Activated CD8-positive, alpha-beta memory T cell treated with anti-CD3 and anti-CD28 coated beads for 4 hours (primary cell): ENCODE measurements at regions not wholly inside any gene's neighbourhood (a gene's known extent, or its start where the extent isn't known, plus 50 kb on each side); places are given as distances from the start of the nearest gene placed in this dataset.
A peak's percentile ranks its signal among the peaks of the same experiment; 100 is the strongest.
"Not testable (repeated sequence)": the region's sequence is repeated elsewhere in the genome, so short reads cannot be mapped to it uniquely, and the experiment has no call there.

Experiments
- DNase-seq, 2 donors: peaks; one replicate each; pipeline ENCODE4 v3.0.0-alpha.2; 2020; ENCODE audit warnings: low read depth in 2 of 2

DNA sequence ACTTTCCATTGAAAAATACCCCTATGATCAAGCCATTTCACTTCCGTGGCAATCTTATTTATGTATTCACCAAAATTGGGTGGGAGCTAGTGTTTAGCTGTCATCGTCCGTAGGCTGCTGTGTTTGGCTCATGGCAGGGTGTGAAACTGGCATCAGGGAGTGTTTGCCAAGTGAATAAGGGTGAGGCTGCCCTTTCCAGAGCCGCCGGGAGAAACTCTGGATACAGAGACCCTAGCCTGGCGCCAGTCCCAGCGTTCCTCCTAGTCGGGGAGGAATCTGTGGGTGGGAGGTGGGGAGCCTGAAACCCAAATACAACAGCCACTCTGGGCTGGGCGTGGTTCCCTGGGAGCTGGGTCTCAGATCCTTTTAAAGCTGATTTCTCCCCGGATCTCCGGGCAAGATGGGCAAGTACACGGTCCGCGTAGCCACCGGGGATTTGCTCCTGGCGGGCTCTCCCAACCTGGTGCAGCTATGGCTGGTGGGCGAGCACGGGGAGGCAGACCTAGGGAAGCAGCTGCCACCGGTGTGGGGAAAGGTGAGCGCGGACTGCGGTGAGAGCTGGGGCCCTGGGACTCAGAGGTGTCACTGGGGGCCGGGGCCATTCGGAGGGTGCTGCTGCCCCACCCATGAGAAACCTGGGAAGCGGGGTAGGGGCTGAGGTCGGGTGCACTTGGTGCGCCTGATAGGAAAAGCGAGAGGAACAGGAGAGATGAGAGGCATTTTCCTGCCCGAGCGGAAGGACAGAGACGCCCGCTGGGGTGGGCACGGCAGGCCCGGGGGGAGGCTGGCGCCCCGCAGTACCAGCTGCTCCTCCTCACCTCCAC lies 62.1 kb upstream of the TEKT1 start:
- no peak for DNase-seq

DNA sequence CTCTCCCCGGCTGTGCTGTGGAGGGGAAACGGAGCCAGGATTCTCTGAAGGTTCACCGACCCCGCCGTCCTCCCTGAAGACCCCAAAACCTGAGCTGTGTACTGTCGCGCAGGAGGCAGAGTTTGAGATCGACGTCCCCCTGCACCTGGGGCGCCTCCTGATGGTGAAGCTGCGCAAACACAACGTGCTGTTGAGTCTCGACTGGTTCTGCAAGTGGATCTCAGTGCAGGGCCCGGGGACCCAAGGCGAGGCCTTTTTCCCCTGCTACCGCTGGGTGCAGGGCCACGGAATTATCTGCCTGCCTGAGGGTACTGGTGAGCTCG lies 62.6 kb upstream of the TEKT1 start:
- no peak for DNase-seq

DNA sequence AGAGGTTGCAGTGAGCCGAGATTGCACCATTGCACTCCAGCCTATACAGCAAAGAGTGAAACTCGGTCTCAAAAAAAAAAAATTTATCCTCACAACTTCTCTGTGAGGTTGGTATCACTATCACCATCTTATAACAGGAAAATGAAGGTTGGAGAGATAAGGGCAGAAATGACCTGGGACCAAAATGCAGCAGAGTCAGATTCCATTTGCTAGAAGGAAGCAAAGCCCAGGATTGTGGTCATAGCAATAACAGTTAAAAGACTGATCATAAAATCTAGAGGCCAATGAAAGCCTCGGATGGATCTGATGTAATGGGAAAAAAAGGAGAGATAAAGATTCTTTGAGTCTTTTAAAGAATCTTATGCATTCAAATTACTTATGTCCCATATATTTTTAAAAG lies 69.6 kb upstream of the TEKT1 start:
- no peak for DNase-seq

DNA sequence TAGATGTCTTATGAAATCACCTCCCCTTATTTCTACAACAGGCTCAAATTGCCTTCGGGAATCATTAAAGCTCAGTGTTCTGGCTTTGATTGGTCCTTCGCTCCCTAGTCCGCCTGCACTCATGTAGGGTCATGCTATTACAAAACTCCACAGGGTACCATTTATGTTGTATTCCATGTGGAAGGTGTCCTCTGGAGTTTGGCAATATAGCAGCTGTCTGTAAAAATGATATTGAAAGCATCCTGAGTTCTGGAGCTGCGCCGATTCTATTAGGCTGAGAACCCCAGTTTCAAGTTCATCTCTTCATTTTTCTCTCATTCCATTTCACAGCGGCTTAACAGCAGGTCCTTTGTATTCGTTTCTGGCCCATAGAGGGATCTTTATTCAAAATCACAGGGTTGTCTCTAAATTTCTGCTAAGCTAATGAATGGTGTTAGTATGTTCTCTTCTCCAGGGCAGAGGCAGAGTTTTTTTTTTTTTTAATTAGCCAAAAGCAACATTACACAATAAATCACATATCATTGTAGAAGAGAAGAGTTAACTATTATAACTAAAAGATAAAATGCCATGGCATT lies 71.9 kb upstream of the TEKT1 start:
- no peak for DNase-seq

DNA sequence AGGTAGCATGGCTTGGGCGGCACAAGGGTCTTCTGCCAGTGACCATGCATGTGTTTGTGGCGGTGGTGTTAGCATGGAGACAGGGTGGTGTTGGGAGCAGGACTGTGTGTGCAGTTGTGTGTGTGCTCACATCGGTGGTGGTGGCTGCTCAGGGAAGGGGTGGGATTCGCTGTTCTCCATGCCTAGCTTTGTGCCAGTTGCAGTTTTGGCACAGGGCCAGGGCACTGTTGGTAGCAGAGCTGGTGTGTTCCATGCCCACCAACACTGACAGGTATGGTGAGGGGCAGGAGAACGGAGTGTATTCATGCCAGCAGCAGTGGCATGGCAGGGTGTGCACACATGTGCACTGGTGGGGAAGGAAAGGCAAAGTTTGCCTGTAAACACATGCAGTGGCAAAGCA lies 77.3 kb upstream of the TEKT1 start:
- DNase-seq, result no peak

DNA sequence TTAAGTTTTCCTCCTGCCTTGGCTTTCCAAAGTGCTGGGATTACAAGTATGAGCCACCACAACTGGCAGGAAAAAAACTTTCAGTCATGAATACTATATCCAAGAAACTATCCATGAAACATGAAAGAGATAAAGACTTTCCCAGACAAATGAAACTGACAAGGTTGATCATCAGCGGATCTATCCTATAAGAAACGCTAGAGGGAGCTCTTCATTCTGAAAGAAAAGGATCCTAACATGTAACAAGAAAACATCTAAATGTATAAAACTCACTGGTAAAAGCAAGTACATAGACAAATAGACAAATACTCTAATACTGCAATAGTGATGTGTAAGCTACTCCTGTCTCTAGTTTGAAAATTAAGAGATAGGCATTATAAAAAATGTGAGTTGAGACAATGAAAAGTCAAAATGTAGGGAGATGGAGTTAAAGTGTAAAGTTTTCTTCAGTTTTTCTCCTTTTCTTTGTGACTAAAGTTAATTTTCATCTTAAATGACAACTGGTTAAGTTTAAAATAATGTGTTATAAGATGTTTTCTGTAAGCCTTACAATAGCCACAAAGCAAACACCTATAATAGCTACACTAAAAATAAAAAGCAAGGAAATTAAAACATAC lies 79.6 kb upstream of the TEKT1 start:
- DNase-seq, result no peak

DNA sequence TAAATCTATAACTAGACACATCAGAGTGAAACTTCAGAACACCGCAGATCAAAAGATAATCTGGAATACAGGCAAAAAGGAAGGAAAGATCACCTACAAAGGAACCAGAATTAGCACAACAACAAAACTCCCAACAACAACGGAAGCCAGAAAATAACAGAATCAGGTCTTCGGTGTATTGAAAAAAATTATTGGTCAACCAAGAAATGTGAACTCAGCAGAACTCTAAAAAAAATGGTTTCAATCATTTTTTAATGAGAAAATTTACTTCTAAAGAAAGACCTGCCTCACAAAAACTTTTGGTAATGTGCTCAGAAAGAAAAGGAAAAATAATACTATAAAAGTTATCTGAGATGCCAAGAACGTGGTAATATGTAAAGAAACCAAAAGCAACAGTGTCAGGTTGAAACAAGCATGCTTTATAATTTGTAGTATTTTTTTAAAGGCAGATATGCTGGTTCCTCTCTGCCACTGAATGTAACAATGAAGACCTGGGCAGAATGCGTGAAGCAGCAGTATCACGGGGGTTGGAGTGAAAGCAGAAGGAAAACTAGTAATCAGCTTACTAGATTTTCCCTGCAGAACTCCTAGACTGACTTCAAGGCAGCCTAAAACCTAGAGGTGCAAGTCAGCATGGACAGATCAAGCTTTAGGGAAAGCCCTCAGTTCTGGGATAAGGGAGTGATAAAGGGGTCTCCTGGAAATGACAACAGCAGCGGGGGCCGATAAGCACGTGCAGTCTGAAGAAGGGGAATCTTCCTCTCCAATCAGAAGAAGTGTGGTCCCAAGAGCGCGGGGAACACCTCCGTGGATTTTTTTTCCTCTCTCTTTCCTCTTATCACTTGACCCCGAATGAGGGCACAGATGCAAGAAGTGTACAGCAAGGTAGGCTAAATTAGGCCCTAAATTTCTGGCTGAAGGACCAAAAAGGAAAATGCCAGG lies 80.9 kb upstream of the TEKT1 start:
- no peak for DNase-seq

DNA sequence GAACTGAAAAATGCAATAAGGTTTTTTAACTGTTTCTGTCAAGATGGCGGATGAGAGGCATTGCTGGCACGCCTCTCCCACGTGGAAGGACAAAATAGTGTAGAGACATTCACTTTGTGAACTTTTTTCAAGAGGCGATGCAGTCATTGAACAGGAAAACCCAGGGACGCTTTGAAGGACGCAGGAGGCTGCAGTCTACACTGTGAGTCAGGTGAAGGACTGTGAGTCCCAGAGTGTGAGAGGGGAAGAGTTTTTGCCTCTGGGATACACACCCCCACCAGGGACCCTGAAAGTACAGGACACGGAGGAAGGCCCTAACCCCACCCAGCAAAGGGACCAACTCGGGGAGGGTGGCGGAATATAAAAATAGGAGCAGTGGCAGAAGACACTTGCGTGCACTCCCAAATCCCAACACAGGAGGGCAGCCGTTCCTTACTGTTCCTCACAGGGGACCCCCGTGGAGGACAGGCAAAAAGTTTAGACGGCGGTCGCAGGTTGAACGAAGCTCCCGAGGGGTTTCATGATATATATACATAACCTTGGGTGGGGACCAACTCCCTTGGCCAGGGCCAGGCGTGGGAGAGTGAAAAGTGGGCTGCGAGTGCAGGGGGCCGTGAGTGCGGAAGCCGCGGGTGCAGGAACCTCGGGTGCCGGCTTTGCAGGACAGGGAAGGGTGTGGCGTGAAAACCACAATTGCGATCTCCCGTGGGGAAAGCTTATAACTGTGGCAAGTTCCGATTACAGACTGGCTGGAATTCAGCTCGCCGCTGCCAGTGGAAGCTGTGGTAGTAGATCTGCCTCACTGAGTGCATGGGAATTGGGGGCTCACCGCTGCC lies 82.0 kb upstream of the ALOX12 start:
- DNase-seq, result peak; percentile 62 to 66

DNA sequence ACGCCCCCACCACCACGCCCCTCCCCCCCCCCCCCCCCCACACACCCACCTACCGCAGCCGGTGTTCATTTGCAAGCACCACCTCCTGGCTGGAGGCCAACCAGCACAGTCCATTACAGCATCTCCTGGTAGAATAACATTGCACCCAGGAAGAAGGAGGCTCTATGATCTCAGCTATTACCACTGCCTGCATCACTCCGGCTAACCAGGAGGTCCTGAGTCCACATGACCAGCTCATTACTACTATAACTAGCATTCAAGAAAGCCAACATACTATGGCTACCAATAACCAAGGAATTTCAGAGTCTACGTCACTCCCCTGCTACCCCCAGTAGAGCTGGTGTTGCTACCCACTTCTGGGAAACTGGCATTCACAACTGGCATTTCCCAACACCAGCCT lies 81.1 kb upstream of the ALOX12 start:
- DNase-seq, result no peak

DNA sequence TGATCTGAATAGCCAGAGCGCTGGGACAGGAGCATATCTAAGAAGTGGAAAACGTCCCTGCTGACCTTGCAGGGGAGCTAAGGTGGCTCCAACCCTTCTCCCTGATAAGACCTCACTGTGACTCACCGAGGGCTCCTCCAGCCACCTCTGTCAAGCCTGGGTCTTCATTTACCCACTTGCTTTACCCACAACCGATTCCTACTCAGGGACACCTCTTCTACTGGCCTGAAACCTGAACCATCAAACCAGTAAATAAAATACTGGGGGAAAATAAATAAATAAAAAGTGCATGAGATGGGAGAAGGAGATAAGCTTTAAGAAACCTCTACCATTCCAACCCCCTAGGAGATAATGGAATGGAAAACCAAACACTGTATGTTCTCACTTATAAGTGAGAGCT lies 80.2 kb upstream of the ALOX12 start:
- DNase-seq, result no peak

DNA sequence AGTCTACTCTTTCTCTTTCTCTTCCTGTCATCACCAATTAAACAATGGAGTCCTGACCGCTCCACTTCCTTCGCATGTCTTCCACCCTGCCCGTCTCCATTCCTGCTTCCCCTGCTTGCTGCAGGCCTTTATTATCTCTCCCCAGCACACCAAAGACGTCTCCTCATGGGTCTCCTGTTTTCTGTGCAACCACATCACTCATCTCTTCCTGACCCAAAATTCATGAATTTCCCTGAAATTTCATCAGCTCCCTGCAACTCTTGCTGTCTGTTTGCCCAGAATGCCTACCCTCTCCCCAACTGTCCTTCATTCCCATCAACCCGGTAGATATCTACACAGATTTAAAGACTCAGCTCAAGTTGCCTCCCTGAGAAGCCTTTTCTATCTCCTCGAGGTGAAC lies 76.7 kb upstream of the ALOX12 start:
- no peak for DNase-seq

DNA sequence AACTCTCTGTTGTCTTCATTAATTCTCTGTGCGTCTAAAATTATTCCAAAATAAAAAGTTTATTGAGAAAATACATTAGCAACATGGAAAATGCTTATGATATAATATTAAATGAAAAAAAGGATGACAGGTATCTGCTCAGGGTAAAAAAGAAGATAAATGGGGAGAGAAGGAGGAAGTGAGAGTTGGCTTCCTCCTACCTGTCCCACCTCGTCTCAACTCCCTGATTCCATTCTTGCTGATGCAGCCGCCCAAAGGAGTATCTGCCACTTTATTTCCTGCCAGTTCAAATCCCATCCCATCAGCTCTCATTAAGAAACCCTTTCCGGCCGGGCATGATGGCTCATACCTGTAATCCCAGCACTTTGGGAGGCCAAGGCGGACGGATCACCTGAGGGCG lies 72.5 kb upstream of the ALOX12 start:
- no peak for DNase-seq

DNA sequence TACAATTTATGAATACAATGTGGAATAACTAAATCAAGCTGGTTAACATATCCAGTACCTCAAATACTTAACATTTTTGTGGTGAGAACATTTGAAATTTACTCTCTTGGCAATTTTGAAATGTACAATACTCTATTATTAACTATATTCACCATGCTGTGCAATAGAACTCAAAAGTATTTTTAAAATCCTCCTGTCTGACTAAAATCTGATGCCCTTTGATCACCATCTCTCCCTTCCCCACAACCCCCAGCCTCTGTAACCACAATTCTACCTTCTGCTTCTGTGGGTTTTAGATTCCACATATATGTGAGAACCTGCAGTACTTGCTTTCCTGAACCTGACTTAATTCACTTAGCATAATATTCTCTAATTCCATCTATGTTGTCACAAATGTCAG lies 71.6 kb upstream of the ALOX12 start:
- no peak for DNase-seq

DNA sequence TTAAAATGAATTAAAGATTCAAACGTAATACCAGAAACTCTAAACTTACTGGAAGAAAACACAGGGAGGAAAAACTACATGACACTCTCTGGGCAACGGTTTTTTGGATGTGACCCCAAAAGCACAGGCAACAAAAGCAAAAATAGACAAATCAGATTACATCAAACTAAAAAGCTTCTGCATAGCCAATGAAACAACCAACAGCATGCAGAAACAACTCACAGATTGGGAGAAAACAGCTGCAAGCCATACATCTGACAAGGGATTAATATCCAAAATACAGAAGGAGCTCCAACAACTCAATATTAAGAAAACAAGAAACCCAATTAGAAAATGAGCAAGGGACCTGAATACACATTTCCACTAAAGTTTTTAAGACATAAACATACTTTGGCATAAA lies 69.2 kb upstream of the ALOX12 start:
- DNase-seq, result no peak

DNA sequence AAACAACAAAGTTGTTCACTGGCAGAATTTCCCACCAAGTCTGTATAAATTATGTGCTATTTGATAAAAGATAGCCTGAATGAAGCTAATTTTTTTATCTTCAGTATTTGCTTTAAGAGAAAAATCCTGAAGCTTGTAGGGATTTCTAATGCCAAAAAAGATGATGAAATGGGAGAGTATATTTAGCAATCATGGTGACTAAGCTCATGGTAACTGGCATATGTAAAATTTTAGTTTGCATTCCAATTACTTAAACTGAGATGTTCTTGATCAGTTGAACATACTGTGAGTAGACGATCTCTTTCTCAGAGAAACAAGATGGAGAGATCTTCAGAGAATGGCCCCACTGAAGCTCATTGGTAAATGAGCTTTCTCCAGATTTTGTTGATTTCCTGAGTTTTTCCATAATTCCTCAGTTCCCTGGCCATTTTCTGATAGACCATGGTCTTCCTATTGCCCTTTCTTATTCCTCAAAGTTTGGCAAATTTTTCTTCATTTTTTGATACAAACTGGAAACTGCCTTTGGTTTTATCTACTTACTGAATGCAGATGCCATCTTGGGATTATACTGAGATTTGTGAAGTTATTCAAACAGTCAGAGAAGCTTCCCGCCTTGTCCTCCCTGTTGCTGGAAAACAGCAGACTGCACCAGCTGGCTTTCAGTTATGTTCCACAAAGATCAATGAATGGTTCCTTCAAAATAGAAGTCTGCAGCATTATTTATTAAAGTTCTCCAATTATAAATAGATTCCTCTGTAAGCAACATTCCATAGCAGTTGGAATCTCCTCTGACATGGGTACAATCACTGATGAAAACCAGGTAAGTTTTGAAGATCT lies 68.3 kb upstream of the ALOX12 start:
- DNase-seq, result no peak

DNA sequence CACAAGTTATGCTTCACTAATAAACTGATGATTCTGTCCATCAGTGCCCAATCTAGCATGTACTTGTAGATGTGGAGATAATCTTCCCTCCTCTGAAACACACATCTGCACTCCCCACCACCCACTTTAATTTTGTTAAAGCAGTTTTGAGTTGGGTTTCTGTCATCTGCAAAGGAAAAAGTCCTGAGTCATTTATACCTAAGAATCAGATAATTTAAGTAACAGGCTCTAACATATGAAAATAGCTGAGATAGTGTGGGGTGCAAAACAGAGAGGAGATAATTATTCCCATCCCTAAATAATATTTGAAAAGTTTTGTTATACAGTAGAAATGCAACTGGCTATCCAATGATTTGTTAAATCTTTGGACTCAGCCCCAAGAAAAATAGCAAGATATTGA lies 67.7 kb upstream of the ALOX12 start:
- no peak for DNase-seq

DNA sequence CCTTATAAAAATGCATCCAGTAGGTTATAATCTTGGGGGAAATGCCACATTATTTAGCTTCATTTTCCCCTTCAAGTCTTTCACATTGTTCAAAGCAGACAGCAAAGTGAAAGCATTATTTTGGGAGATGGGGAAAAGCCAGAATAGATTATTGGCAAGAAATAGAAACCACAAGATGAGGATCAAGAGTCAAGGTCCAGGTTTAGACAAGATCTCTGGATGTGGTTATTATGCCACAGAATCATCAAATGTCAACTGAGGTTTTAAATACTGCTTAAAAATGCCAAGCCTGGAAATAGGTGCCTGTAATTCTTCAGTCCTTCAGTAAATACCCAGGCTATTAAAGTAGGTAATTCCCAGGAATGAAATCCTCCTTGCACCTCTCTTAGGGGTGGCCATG lies 65.1 kb upstream of the ALOX12 start:
- DNase-seq, result no peak

DNA sequence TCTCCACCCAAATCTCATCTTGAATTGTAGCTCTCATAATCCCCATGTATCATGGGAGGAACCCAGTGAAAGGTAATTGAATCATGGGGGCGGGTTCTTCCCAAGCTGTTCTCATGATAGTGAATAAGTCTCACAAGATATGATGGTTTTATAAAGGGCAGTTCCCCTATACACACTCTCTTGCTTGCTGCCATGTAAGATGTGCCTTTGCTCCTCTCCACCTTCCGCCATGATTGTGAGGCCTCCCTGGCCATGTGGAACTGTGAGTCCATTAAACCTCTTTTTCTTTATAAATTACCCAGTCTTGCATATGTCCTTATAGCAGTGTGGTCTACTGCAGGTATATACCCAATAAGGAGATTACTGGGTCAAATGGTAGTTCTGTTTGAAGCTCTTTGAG lies 61.3 kb upstream of the ALOX12 start:
- DNase-seq, result not testable (repeated sequence)

DNA sequence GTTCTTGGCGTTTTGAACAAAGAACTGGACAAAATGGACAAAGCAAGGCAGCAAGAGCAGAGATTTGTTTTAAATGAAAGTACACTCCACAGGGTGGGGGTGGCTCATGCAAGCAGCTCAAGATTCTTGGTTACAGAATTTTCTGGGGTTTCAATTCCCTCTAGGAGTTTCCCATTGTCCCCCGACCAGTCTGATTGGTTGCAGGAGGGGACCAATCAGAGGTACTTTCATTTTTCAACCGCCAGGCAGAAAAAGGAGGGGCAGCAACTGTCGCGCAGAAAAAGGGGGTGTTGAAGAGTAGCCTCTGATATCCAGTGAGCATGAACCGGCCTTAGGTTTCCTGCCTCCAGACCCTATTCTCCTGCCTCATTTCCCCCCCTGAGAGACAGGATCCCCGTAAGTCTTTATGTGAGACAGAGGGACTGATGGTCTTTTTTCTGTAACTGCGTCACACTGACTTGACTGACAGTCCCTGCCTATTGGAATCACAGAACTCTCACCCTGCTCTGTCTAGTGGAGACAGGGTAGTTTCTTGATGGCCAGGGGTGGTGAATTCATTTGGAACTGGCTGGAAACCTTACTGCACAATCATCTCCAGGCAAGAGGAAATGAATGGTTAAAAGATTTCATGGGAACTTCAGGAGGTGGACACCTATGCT lies 59.4 kb upstream of the ALOX12 start:
- no peak for DNase-seq

DNA sequence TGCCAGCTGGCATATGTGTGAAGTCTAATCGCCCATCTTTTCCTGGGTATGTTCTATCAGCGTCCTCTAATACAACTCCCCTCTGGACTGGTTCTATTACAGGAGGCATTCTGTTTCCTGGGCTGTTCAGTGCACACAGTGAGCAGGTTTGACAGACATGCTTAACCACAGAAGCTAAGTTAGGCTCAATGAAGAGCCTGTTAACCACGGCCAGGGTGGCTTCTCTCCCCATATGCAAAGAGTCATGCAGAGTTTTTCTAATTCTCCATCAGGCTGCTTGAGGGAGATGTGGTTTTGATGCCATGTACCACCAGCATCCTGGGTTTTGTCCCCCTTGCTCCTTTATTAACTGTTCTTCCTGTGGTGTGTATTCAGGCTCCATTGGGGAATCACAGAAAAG lies 57.2 kb upstream of the ALOX12 start:
- no peak for DNase-seq
